ENCODE measurements at regions not wholly inside any gene's neighbourhood (a gene's known extent, or its start where the extent isn't known, plus 50 kb on each side); places are given as distances from the start of the nearest gene placed in this dataset.
"Not testable (repeated sequence)": the region's sequence is repeated elsewhere in the genome, so short reads cannot be mapped to it uniquely, and the experiment has no call there.

GRCh38 chr4:169934794-169935429 lies 91.3 kb downstream of the MFAP3L start:
- DNase-seq = no peak

DNA sequence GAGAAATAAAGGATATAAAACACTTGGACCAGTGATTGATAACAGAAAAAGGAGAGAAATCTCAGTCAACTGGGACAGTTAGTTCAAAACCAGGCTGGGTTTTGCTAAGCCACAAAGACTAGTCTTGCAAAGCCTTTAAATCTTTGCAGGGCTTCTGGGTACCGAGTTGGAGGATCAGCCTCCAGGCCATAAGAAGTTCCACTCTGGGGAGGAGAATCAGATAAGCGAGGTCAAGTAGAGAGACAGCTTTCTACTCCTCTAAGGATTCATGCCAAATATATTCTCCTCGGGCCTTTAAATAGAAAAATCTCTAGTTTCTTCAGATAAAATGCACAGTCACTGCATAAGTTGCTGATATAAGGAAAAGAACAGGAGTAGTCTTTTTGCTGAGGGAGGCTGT lies 92.7 kb downstream of the MFAP3L start:
- DNase-seq = no peak

GRCh38 chr4:169931964-169932363 lies 94.2 kb downstream of the MFAP3L start:
- no peak for DNase-seq

- DNase-seq = not testable (repeated sequence)
Measured at GRCh38 chr4:169930755-169931154, 95.4 kb downstream of the MFAP3L start.

- no peak for DNase-seq
Measured at GRCh38 chr4:169927280-169927679, 98.9 kb downstream of the MFAP3L start.

GRCh38 chr4:169925678-169926077 lies 100.5 kb downstream of the MFAP3L start:
- no peak for DNase-seq

DNA sequence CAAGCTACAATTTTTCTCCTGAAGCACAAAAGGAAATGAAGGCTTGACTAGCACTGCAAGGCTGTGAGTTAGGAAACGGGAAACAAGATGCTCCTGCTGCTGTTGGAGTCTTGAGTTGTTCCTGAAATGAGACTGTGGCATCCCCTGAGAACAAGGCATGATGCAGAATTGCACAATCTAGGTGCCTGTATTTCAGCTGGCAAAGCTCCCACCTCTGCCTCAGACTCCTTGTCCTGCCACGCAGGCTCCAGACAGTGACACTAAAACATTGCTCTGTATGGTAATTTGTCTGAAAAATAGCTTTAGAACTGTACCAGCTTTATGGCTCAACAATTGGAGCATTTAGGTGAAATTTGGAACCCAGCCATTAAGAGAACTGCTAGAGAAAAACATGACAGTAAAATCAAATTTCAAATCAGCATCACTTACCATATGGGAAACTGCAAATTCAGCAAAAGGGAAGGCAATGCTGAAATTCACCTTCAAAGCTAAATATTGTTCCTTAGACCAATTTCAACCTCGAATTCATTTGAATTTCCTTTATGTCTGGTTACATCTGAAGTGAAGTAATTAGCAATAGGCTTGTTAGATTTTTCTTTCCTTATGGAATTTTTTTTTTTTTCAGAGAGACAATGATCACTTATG lies 103.4 kb downstream of the MFAP3L start:
- no peak for DNase-seq

DNA sequence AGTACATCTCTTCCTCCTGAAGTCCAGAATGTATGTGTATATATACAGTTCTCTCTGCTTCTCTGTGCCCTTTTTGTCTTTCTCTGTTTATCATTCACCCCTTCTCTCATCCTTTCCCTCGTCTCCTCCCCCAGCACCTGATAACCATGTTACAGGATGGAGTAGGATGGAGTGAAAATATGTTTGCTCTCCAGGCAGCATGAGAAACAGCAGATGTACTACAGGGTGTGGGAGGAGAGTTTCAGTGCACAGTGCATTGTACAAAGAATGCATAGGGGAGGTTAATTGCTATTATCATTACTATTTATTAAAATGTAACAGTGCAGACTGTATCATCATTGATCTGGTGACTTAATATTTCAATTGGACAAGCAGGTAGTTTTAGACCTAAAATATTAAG lies 104.5 kb downstream of the MFAP3L start:
- DNase-seq = no peak

- DNase-seq = no peak
Measured at GRCh38 chr4:169921237-169921636, 105.0 kb downstream of the MFAP3L start.

GRCh38 chr4:169919194-169920124 lies 106.7 kb downstream of the MFAP3L start:
- not testable (repeated sequence) for DNase-seq

GRCh38 chr4:169915545-169915944 lies 110.7 kb downstream of the MFAP3L start:
- DNase-seq = no peak

GRCh38 chr4:169914866-169915265 lies 111.3 kb downstream of the MFAP3L start:
- no peak for DNase-seq

DNA sequence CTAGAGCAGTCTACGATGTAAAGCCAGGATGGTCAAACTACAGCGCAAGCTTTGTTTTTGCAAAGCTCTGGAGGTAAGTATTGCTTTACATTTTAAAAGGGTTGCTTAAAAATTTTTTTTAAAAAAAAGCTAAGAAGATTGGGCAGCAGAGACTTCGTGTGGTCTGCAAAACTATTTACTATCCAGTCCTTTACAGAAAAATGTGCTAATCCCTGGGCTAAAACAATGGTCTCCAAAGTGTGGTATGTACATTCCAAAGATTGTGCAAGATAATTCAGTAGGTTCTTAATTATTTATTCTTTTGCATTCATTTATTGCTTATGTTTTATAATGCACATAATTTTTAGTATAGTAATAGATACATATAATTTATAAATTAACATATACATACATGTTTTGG lies 113.2 kb downstream of the MFAP3L start:
- DNase-seq = no peak

DNA sequence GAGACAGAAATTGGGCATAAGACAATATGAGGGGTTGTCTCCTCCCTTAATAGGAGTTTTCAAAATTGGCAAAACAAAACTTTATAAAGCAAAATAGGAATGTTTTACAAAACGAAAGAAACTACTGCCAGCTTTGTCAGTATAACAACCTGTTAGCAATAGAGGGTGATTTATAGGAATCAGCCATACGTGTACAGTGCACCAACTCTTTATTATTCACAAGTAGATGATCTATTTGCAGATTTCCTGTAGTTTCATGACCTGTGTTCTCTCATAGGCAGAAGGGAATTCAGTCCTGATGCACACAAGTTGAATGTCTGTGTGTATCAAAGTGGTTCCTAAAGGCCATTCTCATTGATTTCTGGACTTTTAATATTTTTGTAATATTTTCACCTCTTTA lies 116.3 kb downstream of the MFAP3L start:
- no peak for DNase-seq

- DNase-seq = no peak
Measured at GRCh38 chr4:169909479-169909878, 116.7 kb downstream of the MFAP3L start.

GRCh38 chr4:169907705-169908104 lies 118.5 kb downstream of the MFAP3L start:
- DNase-seq = no peak

- no peak for DNase-seq
Measured at GRCh38 chr4:169906821-169907220, 119.4 kb downstream of the MFAP3L start.

GRCh38 chr4:169906104-169906503 lies 120.1 kb downstream of the MFAP3L start:
- DNase-seq = no peak

DNA sequence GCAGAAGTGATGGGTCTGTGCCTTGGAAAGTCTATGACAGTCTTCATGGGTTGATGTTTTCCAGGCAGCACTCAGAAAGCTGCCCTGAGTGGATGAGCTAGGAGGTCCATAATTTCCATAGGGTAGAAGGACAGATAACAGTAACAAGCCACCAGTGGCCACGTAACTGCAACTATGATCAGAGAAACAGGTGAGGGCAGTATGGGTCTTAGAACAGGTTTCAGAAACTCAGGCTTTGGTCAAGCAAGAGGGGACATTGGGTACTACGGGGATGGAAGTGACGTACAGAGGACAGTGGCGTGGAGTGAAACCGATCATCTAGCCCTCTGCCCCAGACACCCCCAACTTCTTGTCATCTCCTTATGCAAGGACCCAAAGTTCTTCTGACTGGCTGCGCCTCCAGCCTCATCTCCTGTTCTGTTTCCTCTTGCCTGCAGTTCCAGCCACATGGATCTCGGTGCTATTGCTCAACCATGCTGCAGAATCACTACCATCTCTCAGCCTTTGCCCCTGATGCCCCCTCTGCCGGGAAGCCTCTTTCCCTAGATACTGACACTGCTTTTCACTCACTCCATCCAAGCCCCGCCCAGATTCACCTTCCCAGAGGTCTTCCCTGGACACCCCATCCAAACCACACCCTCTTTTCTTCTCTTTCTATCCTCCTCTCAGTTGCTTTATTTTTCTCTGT lies 123.4 kb downstream of the MFAP3L start:
- no peak for DNase-seq

DNA sequence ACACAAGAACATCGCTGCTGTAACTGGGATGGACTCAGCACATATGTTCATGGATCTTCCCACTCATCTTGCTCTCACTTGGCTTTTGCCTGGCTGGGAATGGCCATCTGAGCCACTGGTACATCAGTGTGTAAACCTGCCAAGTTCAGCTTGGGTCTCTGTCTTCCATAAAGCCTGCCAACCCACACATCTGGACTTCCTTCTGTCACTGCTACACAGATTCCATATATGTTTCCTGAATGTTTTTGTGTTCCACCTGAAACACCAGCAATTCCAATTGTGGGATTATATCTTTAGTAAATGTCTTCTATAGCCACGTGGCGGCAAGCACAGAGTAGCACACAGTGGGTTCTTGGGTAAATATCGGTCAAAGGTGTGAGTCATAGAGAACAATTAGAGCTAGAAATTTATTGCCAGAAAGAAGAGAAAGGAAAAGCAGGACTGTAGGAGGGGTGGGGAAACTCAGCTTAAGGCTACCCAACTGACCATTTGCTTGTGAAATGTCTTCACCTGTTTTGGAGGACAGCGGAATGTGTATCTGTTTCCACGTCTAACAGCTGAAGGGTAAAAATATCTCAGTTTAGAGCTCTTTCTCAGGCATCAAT lies 125.9 kb downstream of the MFAP3L start:
- no peak for DNase-seq

GRCh38 chr4:169899295-169899694 lies 126.9 kb downstream of the MFAP3L start:
- no peak for DNase-seq

- DNase-seq = no peak
Measured at GRCh38 chr4:169898095-169898494, 128.1 kb downstream of the MFAP3L start.

- not testable (repeated sequence) for DNase-seq
Measured at GRCh38 chr4:169894767-169895166, 131.4 kb downstream of the MFAP3L start.
